Glutamatergic neuron (in vitro differentiated cells): ENCODE measurements at regions not wholly inside any gene's neighbourhood (a gene's known extent, or its start where the extent isn't known, plus 50 kb on each side); places are given as distances from the start of the nearest gene placed in this dataset.

Source experiments
- DNase-seq: peaks from one replicate; pipeline ENCODE4 v3.0.0; 2022
- H3K27ac Mint-ChIP-seq: one replicate; pipeline ENCODE4 v1.8.0; 2020; ENCODE audit warnings: mild to moderate bottlenecking, mixed read lengths, inconsistent platforms; ENCODE audit not compliant: unreplicated experiment
- H3K27me3 Mint-ChIP-seq: one replicate; pipeline ENCODE4 v1.8.0; 2020; ENCODE audit warnings: mild to moderate bottlenecking, moderate library complexity, mixed read lengths, inconsistent platforms; ENCODE audit not compliant: unreplicated experiment
- H3K36me3 Mint-ChIP-seq: one replicate; pipeline ENCODE4 v1.8.0; 2020; ENCODE audit warnings: mild to moderate bottlenecking, mixed read lengths, inconsistent platforms; ENCODE audit not compliant: unreplicated experiment
- H3K4me1 Mint-ChIP-seq: one replicate; pipeline ENCODE4 v1.8.0; 2020; ENCODE audit warnings: mild to moderate bottlenecking, low read depth, mixed read lengths, inconsistent platforms; ENCODE audit not compliant: unreplicated experiment
- H3K4me3 Mint-ChIP-seq: one replicate; pipeline ENCODE4 v1.8.0; 2020; ENCODE audit warnings: mild to moderate bottlenecking, mixed read lengths, inconsistent platforms; ENCODE audit not compliant: unreplicated experiment
- H3K9me3 Mint-ChIP-seq: one replicate; pipeline ENCODE4 v1.8.0; 2020; ENCODE audit warnings: mild to moderate bottlenecking, moderate library complexity, mixed read lengths, inconsistent platforms; ENCODE audit not compliant: unreplicated experiment
- CTCF ChIP-seq: fragments of 200-600 bp; sonication (generic); IDR thresholded peaks from one replicate; pipeline ENCODE4 v1.5.0; 2021; ENCODE audit not compliant: partially characterized antibody, unreplicated experiment

GRCh38 chr2:63678085-63678484, 89.3 kb downstream of the MDH1 start:
- Mint-ChIP-seq H3K36me3 (no peaks in the 10 kb centered on the region), H3K9me3 (no peaks in the 10 kb centered on the region), H3K27ac (no peak overlapping the region), H3K4me1 (peaks cover 7% of the 10 kb centered on the region), H3K4me3 (no peak overlapping the region), H3K27me3 (no peaks in the 10 kb centered on the region)
- no peak for TF ChIP-seq CTCF
- DNase-seq = no peak

GRCh38 chr2:63678551-63678950, 89.8 kb downstream of the MDH1 start:
- no peaks in the 10 kb centered on the region for H3K9me3 Mint-ChIP-seq
- H3K4me3 Mint-ChIP-seq = no peak overlapping the region

GRCh38 chr2:63679252-63679855, 90.6 kb downstream of the MDH1 start:
- H3K27ac Mint-ChIP-seq = no peak overlapping the region
- no peak overlapping the region for H3K4me3 Mint-ChIP-seq
- H3K27me3 Mint-ChIP-seq = no peaks in the 10 kb centered on the region
- no peak for TF ChIP-seq CTCF
- H3K4me1 Mint-ChIP-seq = peaks cover 7% of the 10 kb centered on the region
- no peaks in the 10 kb centered on the region for H3K36me3 Mint-ChIP-seq
- no peak for DNase-seq
- no peaks in the 10 kb centered on the region for H3K9me3 Mint-ChIP-seq

More at GRCh38 chr2:63678551-63678950, 89.8 kb downstream of the MDH1 start:
- Mint-ChIP-seq H3K4me1 (peaks cover 7% of the 10 kb centered on the region), H3K36me3 (no peaks in the 10 kb centered on the region), H3K27ac (no peak overlapping the region), H3K27me3 (no peaks in the 10 kb centered on the region)
- TF ChIP-seq CTCF = no peak
- DNase-seq = no peak

- TF ChIP-seq CTCF = no peak
- no peaks in the 10 kb centered on the region for H3K9me3 Mint-ChIP-seq
Measured at GRCh38 chr2:63680455-63680854, 91.7 kb downstream of the MDH1 start.

GRCh38 chr2:63681896-63682295, 93.1 kb downstream of the MDH1 start:
- DNase-seq = no peak
- Mint-ChIP-seq H3K4me3 (no peak overlapping the region), H3K9me3 (no peaks in the 10 kb centered on the region), H3K27me3 (no peaks in the 10 kb centered on the region), H3K36me3 (no peaks in the 10 kb centered on the region), H3K27ac (no peak overlapping the region), H3K4me1 (peaks cover 7% of the 10 kb centered on the region)
- TF ChIP-seq CTCF = no peak

More at GRCh38 chr2:63680455-63680854, 91.7 kb downstream of the MDH1 start:
- Mint-ChIP-seq H3K4me1 (peaks cover 7% of the 10 kb centered on the region), H3K27me3 (no peaks in the 10 kb centered on the region), H3K27ac (no peak overlapping the region), H3K4me3 (no peak overlapping the region), H3K36me3 (no peaks in the 10 kb centered on the region)
- no peak for DNase-seq
